GM18861 (cell line): ENCODE measurements at regions not wholly inside any gene's neighbourhood (a gene's known extent, or its start where the extent isn't known, plus 50 kb on each side); places are given as distances from the start of the nearest gene placed in this dataset.
"Not testable (repeated sequence)": the region's sequence is repeated elsewhere in the genome, so short reads cannot be mapped to it uniquely, and the experiment has no call there.

Source experiments
- ATAC-seq: cut with Tn5 transposase; IDR thresholded peaks from one replicate; pipeline ENCODE4 v1.9.1; 2021; ENCODE audit not compliant: unreplicated experiment

DNA sequence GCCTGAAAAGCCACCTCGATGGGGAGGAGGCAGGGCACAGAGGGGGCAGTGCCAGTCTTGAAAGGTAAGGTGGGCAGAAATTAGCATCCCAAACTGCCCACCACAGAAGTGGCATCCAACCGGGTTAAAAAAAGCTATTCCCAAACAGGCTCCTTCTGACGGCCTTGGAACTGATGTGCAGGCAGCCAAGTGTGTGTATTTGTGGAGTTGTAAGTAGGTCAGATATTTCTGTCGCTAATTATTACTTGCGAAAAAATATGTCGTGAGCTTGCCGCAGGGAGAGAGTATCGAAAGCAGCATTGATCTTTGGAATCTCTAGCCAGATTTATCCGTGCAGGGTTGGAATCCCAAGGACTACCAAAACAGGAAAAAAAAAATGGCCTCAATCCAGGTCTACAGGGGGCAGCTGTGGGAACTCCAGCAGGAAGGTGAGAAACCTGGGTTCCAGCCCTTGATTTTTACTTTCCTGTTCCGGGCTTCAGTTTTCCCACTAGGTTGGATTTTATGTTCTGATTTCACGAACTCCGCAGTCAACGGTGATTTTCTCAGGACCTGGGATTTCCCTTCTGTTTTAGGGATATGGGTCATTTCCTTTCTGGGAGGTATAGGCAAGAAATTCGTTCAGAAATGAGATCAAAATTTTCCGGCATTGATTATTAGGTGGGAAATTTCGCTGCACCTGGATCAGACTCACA, 200.8 kb downstream of the RGS3 start:
- no peak for ATAC-seq

DNA sequence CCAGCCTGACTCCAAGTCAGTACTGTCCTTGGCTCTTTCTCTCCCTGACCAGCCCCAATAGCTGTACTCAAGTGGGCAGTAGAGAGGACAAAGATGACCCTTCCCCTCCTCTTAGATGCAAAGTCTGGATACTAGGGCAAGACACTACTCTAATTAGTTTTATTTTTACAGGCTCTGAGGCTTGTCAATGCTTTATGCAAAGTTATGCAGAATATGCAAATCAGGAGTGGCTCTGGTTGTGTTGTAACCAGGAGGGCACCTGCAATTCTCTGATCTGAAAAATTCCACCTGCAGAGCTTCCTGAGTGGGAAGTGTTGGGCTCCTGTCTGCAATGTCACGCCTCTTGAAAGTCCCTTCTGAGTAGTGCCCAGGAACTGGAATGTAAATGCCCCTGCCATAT, 201.5 kb downstream of the RGS3 start:
- ATAC-seq = no peak

DNA sequence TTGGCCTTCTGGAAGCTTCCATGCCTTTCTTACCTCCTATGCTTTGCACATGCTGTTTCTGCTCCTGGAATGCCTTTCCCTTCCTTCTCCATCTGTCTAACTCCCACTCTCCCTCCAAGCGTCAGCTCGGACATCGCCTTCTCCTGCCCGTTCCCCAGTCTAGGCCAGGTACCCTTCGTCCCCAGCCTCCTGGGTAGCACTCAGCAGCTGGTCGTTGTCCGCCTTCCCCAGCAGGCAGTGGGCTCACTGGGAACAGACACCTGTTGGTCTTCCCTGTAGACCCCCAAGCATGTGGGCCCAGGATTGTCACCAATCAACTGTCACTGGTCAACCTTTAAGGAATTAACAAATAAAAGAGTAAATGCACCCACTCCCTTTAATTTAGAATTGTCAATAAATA, 202.2 kb downstream of the RGS3 start:
- no peak for ATAC-seq

DNA sequence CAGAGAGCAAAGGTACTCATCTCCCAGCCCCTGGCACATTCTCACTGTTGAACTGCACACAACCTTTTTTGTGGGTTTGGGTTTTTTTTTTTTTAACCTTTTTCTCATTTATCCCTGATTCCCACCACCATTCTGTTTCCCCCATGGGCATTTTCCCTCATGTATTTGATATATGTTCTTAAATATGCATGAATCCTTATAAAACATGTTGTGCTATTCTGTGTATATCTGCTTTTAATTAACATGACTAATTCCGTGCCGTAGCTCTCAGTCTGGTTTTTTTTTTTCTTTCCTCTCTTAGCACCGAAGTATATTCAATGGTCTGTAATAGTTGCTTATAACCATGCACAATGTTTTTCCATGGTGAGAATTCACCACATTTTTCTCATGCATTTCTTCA, 204.5 kb downstream of the RGS3 start:
- no peak for ATAC-seq

DNA sequence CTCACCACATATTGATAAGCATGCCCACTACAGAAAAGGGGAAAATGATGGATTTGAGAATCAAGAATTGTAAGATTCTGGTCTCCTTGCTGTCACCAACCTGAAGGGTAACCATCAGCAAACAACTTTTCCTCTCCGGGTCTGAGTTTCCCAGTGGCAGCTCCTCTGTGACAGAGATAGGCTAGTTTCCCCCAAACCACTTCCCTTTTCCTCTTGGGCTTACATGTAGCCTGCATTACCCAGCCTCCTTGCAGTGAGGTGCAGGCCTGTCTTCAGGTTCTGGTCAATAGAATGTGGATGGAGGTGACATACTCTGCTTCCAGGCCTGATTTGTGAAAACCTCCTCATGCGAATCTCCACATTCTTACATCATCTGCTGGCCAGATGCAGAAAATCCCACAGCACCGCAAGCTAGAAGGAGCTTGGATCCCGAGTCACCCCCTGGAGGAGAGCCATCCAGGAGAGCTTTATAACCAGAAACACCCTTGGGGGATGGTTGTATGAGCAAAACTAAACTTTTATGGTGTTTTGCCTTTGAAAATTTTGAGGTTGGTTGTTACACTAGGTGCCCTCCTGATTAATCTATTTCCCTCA, 206.1 kb downstream of the RGS3 start:
- ATAC-seq = no peak

DNA sequence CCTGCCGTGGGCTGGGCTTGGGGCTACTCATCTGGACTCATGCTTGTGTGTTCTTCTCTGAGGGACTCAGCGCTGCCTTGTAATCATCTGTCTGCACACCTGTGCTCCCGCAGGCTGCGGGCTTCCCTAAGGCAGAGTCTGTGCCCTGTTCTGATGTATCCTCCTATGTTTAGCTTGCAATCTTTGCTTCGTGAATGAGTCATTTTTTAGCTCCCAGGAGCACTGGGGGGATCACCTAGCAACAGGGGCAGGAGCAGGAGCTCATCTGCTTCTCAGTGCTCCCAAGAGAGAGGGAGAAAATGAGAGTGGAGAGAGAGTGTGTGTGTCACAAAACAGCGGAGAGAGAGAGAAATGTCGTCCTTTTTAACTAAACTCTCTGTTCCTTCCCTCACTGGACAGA, 202.4 kb upstream of the ZNF618 start:
- no peak for ATAC-seq

DNA sequence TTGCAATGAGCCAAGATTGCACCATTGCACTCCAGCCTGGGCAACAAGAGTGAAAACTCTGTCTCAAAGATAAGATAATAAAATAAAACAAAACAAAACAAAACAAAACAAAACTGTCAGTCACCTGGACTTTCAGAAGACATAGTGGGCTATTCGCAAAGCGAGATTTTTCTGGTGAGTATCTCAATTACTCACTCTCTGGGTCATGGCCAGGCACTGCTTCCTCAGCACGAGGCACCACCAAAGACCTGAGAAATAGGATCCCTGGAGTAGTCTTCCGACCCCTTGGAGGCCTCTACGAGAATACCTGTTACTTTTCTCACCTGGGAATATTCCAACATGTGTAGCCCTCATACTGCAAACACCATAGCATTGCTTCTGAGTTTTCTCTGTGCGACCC, 201.7 kb upstream of the ZNF618 start:
- ATAC-seq = no peak

DNA sequence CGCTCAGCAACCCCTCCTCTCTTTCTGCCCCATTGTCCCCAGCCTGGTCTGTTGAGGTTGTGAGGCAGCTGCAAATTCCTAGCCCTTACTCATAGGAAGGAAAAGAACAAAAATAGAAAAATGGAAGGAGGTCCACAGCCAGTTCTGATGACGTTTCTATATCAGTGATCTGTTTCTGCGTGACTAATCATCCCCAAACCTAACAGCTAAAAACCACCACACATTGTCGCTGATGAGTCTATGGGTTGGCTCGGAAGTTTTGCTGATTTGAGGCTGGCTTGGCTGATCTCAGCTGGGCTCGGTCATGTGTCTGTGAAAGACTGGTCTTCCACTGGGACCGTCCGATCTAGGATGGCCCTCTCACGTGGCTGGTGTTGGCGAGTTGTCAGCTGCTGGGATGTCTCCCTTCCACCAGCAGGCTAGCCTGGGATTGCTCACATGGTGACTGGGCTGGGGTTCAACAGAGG, 200.6 kb upstream of the ZNF618 start:
- ATAC-seq = no peak

DNA sequence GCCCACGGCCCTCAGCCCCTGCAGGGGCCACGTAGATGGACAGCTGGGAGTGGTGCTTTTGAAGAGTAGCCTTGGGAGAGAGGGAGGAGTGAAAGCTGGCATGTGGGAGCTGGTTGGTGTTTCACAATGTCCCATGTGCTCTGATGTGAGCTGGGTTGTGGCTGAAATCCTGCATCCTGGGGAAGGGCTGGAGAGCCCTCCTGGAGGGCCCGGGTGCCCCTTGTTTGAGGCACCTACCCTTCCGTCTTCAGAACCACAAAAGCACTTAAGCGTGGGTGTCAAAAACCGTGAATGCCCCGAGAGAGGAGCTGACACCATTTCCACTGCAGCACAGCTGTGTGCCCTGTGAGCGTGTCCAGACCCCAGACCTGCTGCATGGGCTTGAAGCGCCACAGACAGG, 199.1 kb upstream of the ZNF618 start:
- ATAC-seq = no peak

DNA sequence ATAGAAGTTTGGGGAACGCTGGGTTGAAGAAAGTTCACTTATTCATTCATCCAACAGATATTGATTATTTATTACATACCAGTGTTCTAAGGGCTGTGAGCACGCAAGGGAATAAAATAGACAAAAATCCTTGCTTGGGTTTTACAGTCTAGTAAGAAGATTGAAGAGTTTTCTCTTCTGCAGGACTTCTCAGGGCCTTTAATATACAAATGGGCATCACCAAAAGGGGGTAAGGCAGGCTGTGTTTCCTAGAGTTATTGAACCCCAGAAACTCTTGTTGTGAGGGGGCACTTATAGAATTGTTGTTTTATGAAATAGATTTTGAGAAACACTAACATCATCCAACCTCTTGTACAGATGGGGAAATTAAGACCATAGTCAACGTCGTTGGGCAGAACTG, 198.5 kb upstream of the ZNF618 start:
- ATAC-seq = no peak

DNA sequence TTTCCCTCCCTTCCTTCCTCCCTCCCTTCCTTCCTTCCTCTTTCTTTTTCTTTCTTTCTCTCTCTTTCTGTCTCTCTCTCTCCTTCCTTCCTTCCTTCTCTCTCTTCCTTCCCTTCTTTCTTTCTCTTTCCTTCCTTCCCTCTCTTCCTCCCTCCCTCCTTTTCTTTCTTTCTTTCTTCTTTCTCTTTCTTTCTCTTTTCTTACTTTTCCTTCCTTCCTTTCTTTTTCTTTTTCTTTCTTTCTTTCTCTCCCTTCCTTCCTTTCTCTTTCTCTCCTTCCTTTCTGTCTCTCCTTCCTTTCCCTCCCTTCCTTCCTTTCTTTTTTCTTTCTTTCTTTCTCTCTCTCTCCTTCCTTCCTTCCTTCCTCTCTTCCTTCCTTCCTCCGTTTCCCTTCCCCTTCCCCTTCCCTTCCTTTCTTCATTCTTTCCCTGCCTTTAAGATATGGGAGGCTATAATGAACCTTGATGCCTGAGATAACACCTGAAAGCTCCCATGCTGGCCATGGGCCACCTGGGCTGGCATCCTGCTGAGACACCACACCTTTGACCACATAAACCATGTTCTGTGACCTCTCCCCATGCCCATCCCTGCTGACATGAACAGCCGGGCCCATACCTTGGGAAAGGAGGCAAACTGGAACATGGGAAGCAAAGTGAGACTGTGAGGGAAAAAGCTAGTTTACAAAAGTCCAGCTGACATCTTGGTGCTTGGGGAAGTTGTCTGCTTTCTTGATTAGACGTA, 197.8 kb upstream of the ZNF618 start:
- ATAC-seq = no peak

DNA sequence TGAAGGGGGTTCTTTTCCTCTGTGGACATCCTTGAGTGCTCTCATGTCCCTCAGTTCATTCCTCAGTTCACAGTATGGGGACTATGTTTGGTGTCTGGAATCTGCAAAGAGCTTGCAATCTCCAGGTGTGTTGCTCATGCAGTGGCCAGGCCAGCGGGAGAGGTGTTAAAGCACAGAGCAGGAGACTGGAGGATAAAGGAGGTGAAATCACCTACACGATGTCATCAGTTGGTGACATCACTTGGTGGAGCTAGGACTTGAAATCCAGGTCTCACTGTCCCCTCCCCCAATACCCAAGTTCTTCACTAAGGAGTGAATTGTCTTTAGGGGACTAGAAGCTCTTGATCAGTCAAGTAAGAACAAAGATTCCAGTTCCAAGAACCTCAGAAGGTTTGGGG, 197.3 kb upstream of the ZNF618 start:
- no peak for ATAC-seq

DNA sequence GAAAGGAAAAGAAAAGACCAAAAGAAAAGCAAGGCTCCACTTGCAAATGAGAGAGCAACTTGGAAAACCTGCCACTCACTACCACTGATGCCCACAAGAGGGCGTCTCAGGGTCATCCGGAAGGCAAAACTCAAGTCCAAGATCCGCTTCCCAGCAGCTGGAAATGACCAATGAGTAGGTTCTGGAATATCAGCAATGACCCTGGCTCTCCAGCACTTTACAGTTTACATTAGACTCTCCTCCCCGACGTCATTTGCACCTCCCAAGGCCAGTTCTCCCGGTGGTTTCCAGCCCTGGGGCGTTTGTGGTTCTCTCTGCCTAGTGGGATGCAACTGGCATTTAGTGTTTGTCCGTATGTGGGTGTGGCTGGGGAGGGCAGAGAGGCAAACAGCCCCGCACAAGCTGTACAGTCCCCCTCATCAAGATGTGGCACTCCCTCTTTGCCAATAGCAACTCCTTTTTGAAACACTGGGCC, 193.8 kb upstream of the ZNF618 start:
- ATAC-seq = no peak

DNA sequence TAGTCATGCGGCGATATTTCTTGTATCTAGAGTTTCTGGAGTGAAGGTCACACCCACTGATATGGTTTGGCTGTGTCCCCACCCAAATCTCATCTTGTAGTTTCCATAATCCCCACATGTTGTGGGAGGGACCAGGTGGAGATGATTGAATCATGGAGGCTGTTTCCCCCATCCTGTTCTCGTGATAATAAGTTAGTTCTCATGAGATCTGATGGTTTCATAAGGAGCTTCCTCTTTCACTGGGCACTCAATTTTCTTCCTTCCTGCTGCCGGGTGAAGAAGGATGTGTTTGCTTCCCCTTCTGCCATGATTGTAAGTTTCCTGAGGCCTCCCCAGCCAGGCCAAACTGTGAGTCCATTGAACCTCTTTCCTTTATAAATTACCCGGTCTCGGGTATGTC, 190.5 kb upstream of the ZNF618 start:
- not testable (repeated sequence) for ATAC-seq

DNA sequence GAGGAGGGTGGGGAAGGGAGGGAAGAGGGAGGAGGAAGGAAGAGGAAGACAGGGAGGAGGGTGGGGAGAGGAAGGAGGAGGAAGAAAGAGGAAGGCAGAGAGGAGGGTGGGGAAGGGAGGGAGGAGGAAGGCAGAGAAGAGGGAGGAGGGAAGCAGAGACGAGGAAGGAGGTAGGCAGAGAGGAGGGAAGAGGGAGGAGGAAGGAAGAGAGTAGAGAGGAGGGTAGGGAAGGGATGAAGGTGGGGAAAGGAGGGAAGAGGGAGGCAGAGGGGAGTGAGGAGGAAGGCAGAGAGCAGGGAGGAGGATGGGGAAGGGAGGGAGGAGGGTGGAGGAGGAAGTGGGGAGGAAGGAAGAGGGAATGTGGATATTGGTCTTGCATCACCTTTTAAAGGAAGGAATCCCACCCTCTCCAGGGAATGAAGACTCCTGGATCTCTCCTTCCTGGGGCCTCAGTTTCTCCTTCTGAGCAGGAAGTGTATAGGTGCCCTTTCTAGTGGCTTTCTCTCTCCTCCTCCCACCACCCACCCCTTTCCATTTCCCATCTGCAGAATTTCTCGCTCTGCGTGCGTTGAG, 188.9 kb upstream of the ZNF618 start:
- ATAC-seq = no peak

DNA sequence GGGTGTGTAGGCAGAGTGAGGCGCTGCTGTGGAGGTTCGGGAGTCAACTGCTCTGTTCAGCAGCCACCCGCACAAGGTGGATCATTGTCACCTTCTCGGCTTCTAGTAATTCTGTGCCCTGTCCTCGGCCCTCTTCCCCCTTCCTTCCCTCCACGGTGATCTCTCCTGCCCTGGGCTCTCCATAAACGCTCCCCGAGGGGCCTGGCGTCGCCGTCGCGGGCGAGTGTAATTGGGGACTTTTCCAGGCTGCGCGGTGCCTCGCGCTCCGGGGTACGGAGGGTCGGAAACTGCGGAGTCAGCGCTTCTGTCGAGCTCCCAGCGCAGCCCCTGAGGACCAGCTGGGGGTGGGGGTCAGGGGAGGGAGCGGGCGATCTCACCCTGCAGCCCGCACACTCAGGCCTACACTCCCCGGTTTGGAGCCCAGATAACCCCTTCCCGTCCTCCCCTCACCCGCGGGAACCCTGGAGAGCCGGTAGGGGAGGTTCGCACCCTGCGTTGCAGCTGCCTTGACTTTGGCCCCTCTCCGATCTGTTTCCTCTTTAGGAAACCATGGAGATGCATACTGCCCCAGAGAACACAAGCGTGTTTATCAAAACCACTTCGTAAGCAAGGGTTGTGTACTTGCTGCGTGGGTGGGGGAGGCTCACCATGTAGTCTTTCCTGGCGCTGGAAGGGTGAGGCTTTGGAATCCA, 188.3 kb upstream of the ZNF618 start:
- no peak for ATAC-seq

DNA sequence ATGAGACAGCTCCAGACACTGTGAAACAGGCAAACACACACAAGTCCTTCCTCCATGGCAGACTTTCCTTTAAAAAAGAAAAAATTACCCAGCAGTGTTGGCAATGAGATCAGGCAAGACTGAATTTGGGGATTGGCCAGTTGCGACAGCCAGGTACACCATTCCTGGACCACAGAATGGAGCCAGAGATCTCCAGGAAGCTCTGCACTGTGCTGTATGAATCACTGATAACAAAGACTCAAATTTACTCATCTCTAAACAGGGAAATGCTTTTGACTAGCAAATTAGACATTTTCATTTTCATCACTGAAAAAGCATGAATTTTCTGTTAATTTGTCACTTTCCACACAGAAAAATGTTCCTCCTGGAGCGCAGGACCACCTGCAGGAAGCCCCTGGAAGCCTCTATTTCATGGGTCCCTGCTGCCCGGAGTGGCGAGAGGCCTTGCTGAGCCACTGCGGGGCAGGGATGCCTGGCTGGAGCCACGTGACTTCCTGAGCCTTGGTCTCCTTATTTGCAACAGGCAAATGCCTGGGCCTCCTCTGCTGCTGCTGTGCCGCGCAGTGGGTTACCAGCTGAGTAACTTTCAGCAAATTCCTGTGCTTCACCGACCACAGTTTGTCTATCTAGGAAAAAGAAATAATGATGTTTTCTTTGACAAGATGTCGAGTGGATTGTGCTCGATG, 185.9 kb upstream of the ZNF618 start:
- ATAC-seq = no peak

DNA sequence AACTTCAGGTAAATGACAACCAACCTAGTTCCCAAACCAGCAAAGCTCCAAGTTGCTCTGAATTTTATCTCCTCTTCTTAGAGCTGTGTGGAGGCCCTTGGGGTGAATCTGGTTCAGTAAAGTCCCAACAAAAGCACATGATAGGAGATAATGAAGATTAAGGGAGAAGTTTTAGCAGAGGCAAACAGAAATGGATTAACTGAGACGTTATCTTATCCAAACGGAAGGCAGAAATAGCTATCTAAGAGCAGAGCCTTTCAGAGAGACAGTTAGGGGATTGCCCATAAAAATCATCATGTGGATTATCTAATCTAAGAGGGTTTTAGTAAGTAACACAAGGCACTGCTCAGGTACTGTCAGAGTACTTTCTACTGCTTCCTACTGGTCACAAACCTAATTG, 183.9 kb upstream of the ZNF618 start:
- no peak for ATAC-seq

DNA sequence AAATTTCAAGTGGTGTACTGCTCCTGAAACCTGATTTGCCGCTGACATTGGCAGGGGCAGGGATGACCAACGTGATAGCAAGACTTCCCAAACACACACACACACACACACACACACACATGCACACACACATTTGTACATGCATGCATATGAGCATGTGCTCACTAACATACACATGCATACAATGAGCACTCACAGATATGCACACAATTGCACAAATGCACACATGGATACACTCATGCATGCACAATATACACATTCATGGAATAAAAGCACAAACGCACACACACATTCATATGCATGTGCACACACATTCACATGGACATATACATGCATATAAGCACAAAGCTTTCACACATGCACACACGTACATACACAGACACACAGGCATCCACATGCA, 181.2 kb upstream of the ZNF618 start:
- ATAC-seq = no peak

DNA sequence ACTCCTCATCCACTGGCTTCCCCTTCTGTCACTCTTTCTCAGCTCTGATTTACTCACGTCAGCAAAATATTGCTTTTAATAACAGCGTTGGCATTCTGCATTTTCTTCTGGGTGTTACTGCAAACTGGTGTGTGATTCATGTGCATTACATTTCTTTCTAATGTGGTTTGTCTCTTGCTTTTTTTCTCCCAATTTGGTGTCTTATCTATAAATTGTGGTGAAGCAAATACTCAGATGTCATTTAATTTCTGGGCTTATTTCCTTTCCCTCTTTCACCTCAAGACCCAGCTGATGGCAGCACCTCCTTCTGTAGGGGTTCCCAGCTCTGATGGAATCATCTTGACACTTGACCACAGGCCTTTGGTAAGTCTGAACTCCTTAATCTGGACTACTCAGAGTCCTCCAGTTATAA, 180.7 kb upstream of the ZNF618 start:
- no peak for ATAC-seq

DNA sequence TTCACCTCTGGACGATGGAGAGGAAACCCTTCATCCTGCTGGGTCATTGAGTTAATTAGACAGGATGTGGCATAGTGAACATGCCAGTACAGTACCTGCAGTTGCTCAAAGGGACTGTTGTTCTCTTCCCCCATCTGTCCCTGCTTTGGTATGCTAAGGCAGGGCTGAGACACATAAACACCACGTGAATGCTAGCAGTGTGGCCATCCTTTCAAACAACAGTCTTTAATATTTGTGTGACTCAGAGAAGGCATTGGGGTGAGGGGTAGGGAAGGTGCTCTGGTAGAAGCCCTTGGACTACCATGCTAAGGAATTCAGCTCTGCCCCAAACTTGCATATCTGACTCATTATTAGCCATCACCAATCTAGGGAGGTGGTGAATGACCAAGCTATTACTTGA, 180.2 kb upstream of the ZNF618 start:
- ATAC-seq = no peak
